Central memory CD8-positive, alpha-beta T cell (primary cell): ENCODE measurements at regions not wholly inside any gene's neighbourhood (a gene's known extent, or its start where the extent isn't known, plus 50 kb on each side); places are given as distances from the start of the nearest gene placed in this dataset.

Experiments
- ATAC-seq: fragments of 150-1000 bp; cut with Tn5 transposase; replicated peaks from 2 replicates; pipeline ENCODE4 v1.10.0; 2022; ENCODE audit warnings: mild to moderate bottlenecking, moderate FRiP score, moderate number of reproducible peaks; ENCODE audit not compliant: poor library complexity, severe bottlenecking; ENCODE audit errors: extremely low read depth
- DNase-seq, 2 donors: peaks; one replicate each; pipeline ENCODE4 v3.0.0; 2021; ENCODE audit warnings: low spot score in 2 of 2
- H3K27ac Mint-ChIP-seq: one replicate; pipeline ENCODE4 v1.8.0; 2022; ENCODE audit warnings: low read depth, mild to moderate bottlenecking, moderate library complexity, mixed read lengths
- H3K27me3 Mint-ChIP-seq: one replicate; pipeline ENCODE4 v1.8.0; 2022; ENCODE audit warnings: mixed read lengths
- H3K36me3 Mint-ChIP-seq: one replicate; pipeline ENCODE4 v1.8.0; 2022; ENCODE audit warnings: mild to moderate bottlenecking, moderate library complexity, mixed read lengths; ENCODE audit not compliant: insufficient read depth
- H3K4me1 Mint-ChIP-seq: one replicate; pipeline ENCODE4 v1.8.0; 2022; ENCODE audit warnings: mixed read lengths
- H3K4me3 Mint-ChIP-seq: one replicate; pipeline ENCODE4 v1.8.0; 2022; ENCODE audit warnings: mild to moderate bottlenecking, moderate library complexity, mixed read lengths
- H3K9me3 Mint-ChIP-seq: one replicate; pipeline ENCODE4 v1.8.0; 2022; ENCODE audit warnings: mixed read lengths

DNA sequence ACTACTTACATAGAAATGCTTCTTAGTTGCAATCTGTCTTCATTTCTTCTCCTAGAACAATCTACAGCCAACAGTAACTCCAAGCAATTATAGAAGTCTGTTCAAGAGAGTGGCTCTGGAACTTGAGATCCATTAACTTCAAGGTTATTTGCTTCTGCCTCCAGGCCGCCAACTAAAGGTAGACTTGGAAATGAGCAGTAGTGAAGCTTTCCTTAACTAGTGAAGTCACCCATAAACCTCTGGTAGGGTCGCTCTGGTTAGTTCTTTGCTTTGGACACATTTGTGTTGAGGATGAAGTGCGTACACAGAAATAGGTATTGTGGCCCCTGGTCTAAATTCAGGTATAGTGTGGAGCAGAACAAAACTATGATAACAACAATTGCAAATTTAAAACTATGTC lies 809.9 kb upstream of the RGS18 start:
- no peak overlapping the region for H3K4me3 Mint-ChIP-seq
- H3K36me3 Mint-ChIP-seq: peaks cover 2% of the 10 kb centered on the region
- no peak for DNase-seq
- no peaks in the 10 kb centered on the region for H3K27me3 Mint-ChIP-seq
- H3K9me3 Mint-ChIP-seq: peaks cover 26% of the 10 kb centered on the region
- H3K4me1 Mint-ChIP-seq: no peaks in the 10 kb centered on the region
- no peak for ATAC-seq
- H3K27ac Mint-ChIP-seq: no peak overlapping the region

DNA sequence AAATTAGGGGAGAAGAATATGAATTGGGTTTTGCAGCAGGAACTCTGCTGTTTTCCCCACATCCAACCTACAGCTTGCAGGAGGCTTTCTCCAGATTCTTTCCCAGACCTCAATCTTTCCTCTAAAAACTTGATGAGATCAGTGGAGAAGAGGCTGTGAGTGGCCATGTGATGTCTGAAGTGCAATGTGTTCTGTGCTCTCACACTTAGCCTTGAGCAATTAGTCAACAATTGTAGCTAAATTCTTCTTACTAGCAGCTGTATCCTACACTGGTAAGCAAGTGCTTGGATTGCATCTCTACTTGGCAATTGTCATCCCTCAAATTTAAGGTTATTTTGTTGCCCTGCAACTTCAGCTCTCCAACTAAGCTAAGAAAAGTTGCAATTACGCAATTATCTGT lies 807.3 kb upstream of the RGS18 start:
- Mint-ChIP-seq H3K4me1 (no peaks in the 10 kb centered on the region), H3K27me3 (no peaks in the 10 kb centered on the region), H3K4me3 (no peak overlapping the region), H3K9me3 (peaks cover 32% of the 10 kb centered on the region), H3K27ac (no peak overlapping the region), H3K36me3 (peaks cover 2% of the 10 kb centered on the region)
- ATAC-seq: no peak
- DNase-seq: no peak

DNA sequence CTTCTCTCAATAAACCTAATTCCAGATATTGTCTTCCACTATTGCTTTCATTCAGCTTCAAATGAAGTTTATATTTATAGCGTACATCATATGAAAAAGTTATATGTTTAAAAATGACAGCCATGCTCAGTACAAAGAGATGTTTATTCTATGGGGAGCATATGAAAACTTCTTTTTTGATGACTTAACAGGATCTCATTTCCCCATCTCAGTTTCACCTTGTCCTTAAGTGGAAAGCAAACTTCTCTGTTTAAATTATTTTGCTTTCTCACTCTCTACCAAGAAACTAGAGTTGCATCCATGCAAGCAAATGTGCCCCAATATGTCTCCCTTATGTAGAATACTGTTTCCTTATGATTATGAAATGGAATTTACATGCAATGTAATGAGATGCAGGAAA lies 799.5 kb upstream of the RGS18 start:
- Mint-ChIP-seq H3K4me1 (no peaks in the 10 kb centered on the region), H3K27ac (no peak overlapping the region)
- ATAC-seq: no peak

DNA sequence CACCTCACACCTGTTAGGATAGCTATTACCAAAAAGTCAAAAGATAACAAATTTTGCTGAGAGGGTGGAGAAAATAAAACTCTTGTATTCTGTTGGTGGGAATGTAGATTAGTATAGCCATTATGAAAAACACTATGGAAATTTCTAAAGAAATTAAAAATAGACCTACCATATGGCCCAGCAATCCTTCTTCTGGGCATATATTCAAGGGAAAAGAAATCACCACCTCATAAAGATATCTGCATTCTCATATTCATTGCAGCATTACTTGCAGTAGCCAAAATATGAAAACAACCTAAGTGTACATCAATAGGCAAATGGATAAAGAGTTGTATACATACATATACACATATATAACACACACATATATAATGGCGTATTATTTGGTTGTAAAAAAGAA lies 791.6 kb upstream of the RGS18 start:
- no peak for DNase-seq
- Mint-ChIP-seq H3K4me3 (no peak overlapping the region), H3K36me3 (peaks cover 2% of the 10 kb centered on the region), H3K27me3 (no peaks in the 10 kb centered on the region), H3K4me1 (no peaks in the 10 kb centered on the region), H3K9me3 (peaks cover 31% of the 10 kb centered on the region), H3K27ac (no peak overlapping the region)
- ATAC-seq: no peak

More for the DNA sequence above, 799.5 kb upstream of the RGS18 start:
- H3K4me3 Mint-ChIP-seq: no peak overlapping the region
- no peaks in the 10 kb centered on the region for H3K36me3 Mint-ChIP-seq
- no peaks in the 10 kb centered on the region for H3K27me3 Mint-ChIP-seq
- H3K9me3 Mint-ChIP-seq: peaks cover 31% of the 10 kb centered on the region
- DNase-seq: no peak

DNA sequence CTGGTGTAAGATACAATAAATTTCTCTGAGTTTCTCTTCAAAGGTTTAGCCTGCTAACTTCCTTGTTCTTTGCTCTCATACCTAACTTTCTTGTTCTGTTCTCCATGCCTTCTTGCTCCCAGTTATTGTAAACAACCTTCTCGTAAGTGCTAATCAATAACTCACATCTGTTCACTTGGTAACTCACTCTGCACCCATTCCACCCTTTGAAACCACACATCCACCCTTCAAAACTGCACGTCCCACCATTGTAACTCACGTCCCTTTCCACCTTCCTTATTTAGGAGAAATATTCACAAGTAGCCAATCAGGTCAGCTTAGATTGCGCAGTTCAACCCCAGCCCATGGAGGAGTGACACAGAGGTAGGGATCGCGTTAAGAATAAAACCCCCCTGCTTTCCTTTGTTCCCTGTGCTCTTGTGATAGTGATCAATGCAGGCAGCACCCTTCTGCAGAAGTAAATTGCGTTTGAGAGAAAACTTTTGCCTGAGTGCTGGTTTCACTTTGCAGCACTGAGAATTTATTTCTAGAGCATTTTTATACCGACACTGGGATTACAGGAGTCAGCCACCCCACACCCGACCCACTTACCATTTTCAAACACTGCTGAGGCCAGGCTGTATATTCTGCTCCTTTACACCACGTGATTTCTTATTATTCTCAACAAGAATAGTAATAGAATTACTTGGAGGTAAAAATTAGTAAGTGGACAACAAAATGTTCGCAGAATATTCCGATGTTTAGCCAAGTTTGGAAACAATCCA lies 789.2 kb upstream of the RGS18 start:
- no peak for DNase-seq
- Mint-ChIP-seq H3K27me3 (no peaks in the 10 kb centered on the region), H3K36me3 (peaks cover 2% of the 10 kb centered on the region), H3K9me3 (peaks cover 24% of the 10 kb centered on the region), H3K4me3 (no peak overlapping the region), H3K27ac (no peak overlapping the region), H3K4me1 (no peaks in the 10 kb centered on the region)
- ATAC-seq: no peak

DNA sequence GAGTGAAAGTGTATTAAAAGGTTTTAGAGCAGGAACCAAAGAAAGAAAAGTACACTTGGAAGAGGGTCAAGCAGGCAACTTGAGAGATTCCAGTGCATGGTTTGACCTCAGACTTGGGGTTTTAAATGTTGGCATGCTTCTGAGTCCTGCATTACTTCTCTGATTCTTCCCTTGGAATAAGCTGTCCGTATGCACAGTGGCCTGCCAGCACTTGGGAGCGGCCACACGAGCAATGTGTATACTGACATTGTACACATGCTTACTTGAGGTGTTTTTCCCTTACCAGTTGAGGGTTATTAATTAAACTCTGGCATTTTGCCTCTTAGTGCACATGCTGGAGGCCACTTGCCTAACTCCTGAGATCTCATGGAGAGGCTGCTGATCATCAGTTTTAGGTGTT lies 786.6 kb upstream of the RGS18 start:
- Mint-ChIP-seq H3K4me3 (no peak overlapping the region), H3K4me1 (no peaks in the 10 kb centered on the region), H3K36me3 (peaks cover 2% of the 10 kb centered on the region), H3K27me3 (no peaks in the 10 kb centered on the region), H3K27ac (no peak overlapping the region), H3K9me3 (peaks cover 36% of the 10 kb centered on the region)
- no peak for ATAC-seq
- no peak for DNase-seq

DNA sequence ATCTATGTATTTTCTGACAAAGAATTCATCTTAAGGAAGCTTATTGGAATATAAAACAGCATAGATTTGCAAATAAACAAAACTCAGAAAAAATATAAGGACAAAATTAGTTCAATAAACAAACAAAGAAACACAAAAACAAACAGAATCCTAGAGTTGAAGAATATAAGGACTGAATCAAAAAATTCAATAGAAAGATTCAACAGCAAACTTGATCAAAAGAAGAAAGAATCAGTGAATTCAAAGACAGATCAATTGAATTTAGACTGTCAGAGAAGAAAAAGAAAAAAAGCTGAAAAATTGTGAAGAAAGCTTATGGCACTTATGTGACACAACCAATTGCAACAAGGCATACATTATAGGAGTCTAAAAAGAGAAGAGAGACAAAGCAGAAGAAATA lies 770.0 kb upstream of the RGS18 start:
- no peak overlapping the region for H3K27ac Mint-ChIP-seq
- no peak overlapping the region for H3K4me3 Mint-ChIP-seq
- no peak for ATAC-seq
- H3K4me1 Mint-ChIP-seq: no peaks in the 10 kb centered on the region
- no peak for DNase-seq
- H3K36me3 Mint-ChIP-seq: no peaks in the 10 kb centered on the region
- peaks cover 16% of the 10 kb centered on the region for H3K9me3 Mint-ChIP-seq
- H3K27me3 Mint-ChIP-seq: no peaks in the 10 kb centered on the region

DNA sequence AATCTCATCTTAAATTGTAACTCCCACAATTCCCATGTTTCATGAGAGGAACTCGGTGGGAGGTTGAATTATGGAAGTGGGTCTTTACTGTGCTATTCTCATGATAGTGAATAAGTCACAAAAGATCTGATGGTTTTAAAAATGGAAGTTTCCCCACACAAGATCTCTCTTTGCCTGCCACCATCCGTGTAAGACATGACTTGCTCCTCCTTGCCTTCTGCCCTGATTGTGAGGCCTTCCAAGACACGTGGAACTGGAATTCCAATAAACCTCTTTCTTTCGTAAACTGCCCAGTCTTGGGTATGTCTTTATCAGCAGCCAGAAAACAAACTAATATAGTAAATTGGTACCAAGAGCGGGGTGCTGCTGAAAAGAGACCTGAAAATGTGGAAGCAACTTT lies 761.6 kb upstream of the RGS18 start:
- Mint-ChIP-seq H3K4me1 (no peaks in the 10 kb centered on the region), H3K4me3 (no peak overlapping the region), H3K36me3 (no peaks in the 10 kb centered on the region), H3K9me3 (peaks cover 25% of the 10 kb centered on the region), H3K27me3 (no peaks in the 10 kb centered on the region), H3K27ac (no peak overlapping the region)
- DNase-seq (no peak), ATAC-seq (no peak)

DNA sequence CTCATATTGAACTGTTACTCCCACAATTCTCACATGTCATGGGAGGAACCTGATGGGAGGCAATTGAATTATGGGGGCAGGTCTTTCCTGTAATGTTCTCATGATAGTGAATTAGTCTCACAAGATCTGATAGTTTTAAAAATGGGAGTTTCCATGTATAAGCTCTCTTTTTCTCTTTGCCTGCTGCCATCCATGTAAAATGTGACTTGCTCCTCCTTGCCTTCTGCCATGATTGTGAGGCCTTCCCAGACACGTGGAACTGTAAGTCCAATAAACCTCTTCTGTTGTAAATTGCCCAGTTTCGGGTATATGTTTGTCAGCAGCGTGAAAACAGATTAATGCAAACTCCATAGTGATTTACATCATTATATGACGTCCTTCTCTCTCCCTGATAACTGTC lies 759.7 kb upstream of the RGS18 start:
- no peaks in the 10 kb centered on the region for H3K27me3 Mint-ChIP-seq
- H3K4me1 Mint-ChIP-seq: no peaks in the 10 kb centered on the region
- H3K36me3 Mint-ChIP-seq: no peaks in the 10 kb centered on the region
- H3K27ac Mint-ChIP-seq: no peak overlapping the region
- no peak overlapping the region for H3K4me3 Mint-ChIP-seq
- no peak for DNase-seq
- ATAC-seq: no peak
- peaks cover 30% of the 10 kb centered on the region for H3K9me3 Mint-ChIP-seq

DNA sequence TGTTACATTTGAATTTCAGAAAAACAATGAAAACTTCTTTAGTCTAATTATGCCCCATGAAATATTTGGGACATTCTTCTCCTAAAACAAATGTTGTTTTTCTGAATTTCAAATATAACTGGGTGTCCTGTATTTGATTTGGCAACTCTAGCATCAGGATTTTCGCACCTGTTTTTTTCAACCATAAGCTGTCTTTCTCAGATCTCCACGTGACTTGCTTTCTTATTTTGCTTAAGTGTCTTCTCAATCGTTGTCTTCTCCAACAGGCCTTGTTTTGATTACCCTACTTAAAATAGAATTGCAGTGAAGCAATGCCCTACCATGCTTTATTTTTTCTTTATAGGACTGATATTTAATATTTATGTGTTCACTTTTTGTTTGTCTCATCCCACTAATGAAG lies 752.8 kb upstream of the RGS18 start:
- Mint-ChIP-seq H3K9me3 (peaks cover 30% of the 10 kb centered on the region), H3K4me1 (no peaks in the 10 kb centered on the region), H3K27ac (no peak overlapping the region), H3K27me3 (no peaks in the 10 kb centered on the region), H3K36me3 (no peaks in the 10 kb centered on the region), H3K4me3 (no peak overlapping the region)
- DNase-seq (no peak), ATAC-seq (no peak)

DNA sequence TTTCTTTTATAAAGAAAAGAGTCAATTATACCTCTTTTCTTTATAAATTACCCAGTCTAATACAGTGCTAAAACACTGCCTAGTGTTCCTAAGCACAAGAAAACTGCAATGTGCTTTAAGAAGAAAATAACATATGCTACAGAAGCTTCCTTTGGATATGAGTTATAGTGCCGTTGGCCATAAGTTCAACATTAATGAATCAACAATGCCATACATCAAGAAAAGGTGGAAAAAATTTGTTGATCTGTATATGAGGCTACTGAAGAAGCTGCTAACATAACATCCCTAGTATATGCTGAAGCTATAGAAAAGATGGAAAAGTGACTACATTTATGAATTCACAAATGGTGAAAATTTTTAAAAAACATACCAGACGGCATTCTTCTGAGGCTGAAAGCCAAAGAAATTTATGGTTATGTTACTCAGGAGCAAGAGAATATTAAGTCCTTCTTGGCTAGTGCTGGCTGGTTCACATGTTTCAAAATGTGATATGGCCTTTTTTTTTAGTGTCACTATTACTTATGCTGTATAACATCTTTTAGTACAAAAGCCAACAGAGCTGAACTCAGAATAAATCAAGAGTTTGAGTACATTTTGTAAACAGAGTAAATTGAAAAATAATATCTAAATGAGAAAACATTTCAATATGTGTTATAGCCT lies 743.2 kb upstream of the RGS18 start:
- no peak for DNase-seq
- Mint-ChIP-seq H3K27ac (no peak overlapping the region), H3K4me1 (no peaks in the 10 kb centered on the region), H3K36me3 (no peaks in the 10 kb centered on the region), H3K27me3 (no peaks in the 10 kb centered on the region), H3K4me3 (no peak overlapping the region), H3K9me3 (peaks cover 15% of the 10 kb centered on the region)
- no peak for ATAC-seq

DNA sequence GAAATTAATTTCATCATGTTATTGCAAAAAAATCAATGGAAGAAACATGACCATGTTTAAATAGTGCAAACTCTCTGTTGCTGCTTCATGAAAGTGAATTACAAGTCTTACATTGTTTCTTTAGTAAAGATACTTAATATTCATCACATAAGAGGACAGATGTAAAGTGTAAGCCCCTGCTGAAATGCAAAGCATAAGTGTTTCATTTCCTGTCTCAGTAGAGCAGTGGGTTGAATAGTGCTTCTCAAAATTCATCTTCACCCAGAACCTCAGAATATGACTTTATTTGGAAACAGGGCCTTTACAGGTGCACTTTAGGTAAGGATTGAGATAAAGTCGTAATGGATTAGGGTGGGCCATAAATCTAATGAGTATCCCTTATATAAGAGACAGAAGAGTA lies 738.4 kb upstream of the RGS18 start:
- Mint-ChIP-seq H3K27ac (no peak overlapping the region), H3K4me1 (no peaks in the 10 kb centered on the region), H3K36me3 (no peaks in the 10 kb centered on the region), H3K9me3 (peaks cover 11% of the 10 kb centered on the region), H3K27me3 (no peaks in the 10 kb centered on the region), H3K4me3 (no peak overlapping the region)
- DNase-seq: no peak
- ATAC-seq: no peak

DNA sequence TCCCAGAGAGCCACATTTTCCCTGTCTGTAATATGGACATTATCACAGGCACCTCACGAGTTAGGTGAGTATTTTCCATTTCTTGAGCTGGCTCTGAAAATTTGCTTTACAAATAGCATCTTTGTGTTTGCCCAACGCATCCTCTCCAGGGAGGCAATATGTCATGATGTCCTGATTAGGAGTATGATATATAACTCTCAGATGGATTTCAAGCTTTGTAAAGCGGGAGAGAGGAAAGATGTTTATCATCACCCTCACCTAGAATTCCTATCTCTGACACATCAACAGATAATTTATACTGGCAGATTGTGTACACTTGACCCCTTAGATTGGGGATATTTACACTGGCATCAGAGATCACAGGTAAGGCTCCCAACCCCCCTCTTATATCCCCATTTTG lies 730.7 kb upstream of the RGS18 start:
- no peaks in the 10 kb centered on the region for H3K27me3 Mint-ChIP-seq
- ATAC-seq: no peak
- no peak overlapping the region for H3K27ac Mint-ChIP-seq
- H3K36me3 Mint-ChIP-seq: peaks cover 3% of the 10 kb centered on the region
- H3K4me1 Mint-ChIP-seq: no peaks in the 10 kb centered on the region
- no peak overlapping the region for H3K4me3 Mint-ChIP-seq
- no peak for DNase-seq
- peaks cover 11% of the 10 kb centered on the region for H3K9me3 Mint-ChIP-seq
